Left ventricle myocardium inferior (tissue), 1 donor: ENCODE measurements at regions not wholly inside any gene's neighbourhood (a gene's known extent, or its start where the extent isn't known, plus 50 kb on each side); places are given as distances from the start of the nearest gene placed in this dataset.

Source experiments
- DNase-seq: peaks from one replicate; pipeline ENCODE4 v3.0.0-alpha.2; 2020
- H3K27ac ChIP-seq: fragments of 200-600 bp; replicated peaks from 2 replicates; pipeline ENCODE4 v1.8.0; 2021
- H3K27me3 ChIP-seq: fragments of 200-600 bp; 2 replicates; pipeline ENCODE4 v1.8.0; 2021; ENCODE audit warnings: low read depth
- H3K36me3 ChIP-seq: fragments of 200-600 bp; 2 replicates; pipeline ENCODE4 v1.8.0; 2021
- H3K4me1 ChIP-seq: fragments of 200-600 bp; 2 replicates; pipeline ENCODE4 v1.8.0; 2021
- H3K4me3 ChIP-seq: fragments of 200-600 bp; 2 replicates; pipeline ENCODE4 v1.8.0; 2021; ENCODE audit warnings: mild to moderate bottlenecking, moderate library complexity
- H3K9me3 ChIP-seq: fragments of 200-600 bp; replicated peaks from 2 replicates; pipeline ENCODE4 v1.8.0; 2021
- intact Hi-C: fragments of 100-400 bp; cut with micrococcal nuclease; formaldehyde crosslinking; loops from one replicate; pipeline ENCODE4 v1.11.0; 2022
- TF ChIP-seq, protein P1 (sequence below): fragments of 200-600 bp; IDR thresholded peaks from 2 replicates; pipeline ENCODE4 v1.8.0; 2021; ENCODE audit warnings: antibody characterized with exemption, mild to moderate bottlenecking, borderline replicate concordance
- donor health status: DM: no; HTN: yes; CAD: no; lungs with severe emphysema.

DNA sequence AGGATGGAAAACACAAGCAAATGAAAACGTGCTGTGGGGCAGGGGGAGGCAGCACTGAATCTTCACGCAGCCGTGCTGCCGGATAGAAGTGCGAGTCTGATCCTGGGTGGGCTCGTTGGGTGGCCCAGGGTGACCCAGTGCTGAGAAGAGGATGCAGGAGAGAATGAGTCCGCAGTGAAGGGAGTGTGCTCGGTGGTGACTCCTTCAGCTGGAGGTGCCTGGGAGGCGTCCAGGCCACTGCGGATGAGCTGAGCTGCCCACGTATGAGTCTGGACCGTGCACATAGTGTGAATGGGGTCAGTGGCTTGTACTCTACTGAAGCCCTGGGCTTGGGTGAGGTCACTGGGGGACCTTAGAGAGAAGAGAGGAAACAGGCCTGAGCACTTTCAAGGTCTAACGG, 190.0 kb upstream of the MGMT start:
- Histone ChIP-seq H3K9me3 (peaks cover 10% of the 10 kb centered on the region), H3K4me1 (peaks cover 22% of the 10 kb centered on the region), H3K27ac (no peak overlapping the region), H3K4me3 (no peak overlapping the region), H3K27me3 (no peaks in the 10 kb centered on the region), H3K36me3 (no peaks in the 10 kb centered on the region)
- intact Hi-C loops = no loop called here
- TF ChIP-seq, protein P1, sequence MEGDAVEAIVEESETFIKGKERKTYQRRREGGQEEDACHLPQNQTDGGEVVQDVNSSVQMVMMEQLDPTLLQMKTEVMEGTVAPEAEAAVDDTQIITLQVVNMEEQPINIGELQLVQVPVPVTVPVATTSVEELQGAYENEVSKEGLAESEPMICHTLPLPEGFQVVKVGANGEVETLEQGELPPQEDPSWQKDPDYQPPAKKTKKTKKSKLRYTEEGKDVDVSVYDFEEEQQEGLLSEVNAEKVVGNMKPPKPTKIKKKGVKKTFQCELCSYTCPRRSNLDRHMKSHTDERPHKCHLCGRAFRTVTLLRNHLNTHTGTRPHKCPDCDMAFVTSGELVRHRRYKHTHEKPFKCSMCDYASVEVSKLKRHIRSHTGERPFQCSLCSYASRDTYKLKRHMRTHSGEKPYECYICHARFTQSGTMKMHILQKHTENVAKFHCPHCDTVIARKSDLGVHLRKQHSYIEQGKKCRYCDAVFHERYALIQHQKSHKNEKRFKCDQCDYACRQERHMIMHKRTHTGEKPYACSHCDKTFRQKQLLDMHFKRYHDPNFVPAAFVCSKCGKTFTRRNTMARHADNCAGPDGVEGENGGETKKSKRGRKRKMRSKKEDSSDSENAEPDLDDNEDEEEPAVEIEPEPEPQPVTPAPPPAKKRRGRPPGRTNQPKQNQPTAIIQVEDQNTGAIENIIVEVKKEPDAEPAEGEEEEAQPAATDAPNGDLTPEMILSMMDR = no peak
- DNase-seq = no peak

DNA sequence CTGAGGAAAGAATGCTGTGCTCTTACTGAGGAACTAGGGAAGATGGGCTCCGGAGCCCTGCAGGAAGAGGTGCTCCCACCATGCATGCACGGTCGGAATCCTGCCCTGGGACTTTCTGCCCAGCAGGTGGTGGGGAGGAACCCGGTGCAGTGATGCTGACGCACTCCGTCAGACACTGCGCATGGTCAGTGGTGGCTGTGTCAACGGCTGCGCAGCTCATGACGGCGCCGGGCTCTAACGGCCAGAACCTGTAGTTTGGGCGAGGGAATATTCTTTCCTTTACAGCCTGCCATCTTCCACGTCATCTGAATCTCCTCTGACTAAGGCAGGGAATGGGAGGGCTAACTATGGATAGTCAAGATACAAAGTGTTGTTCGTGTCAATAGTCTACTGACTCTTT, 189.2 kb upstream of the MGMT start:
- Histone ChIP-seq H3K27ac (no peak overlapping the region), H3K9me3 (peaks cover 15% of the 10 kb centered on the region), H3K4me3 (no peak overlapping the region), H3K27me3 (no peaks in the 10 kb centered on the region), H3K4me1 (peaks cover 19% of the 10 kb centered on the region), H3K36me3 (no peaks in the 10 kb centered on the region)
- TF ChIP-seq, protein P1 = no peak
- DNase-seq = no peak
- intact Hi-C loops = no loop called here

DNA sequence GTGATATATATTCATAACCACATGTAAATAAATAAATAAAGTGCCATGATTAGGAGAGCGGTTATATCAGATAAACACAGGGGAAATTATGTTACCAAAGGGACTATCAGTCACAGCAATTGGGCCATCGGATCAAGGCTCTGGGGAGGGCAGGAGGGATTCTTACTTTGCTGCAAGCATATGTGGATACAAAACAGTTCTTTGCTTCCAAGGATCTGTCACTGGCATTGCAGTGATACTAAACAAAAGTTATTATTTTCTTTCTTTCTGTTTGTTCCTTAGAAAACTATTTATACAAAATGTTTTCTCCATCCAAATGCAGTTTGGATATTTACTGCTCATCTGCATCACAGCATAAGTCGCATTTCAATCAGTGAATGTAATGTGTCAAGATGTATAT, 188.4 kb upstream of the MGMT start:
- no peak for DNase-seq
- Histone ChIP-seq H3K27ac (no peak overlapping the region), H3K4me1 (peaks cover 19% of the 10 kb centered on the region), H3K27me3 (no peaks in the 10 kb centered on the region), H3K36me3 (no peaks in the 10 kb centered on the region), H3K9me3 (peaks cover 15% of the 10 kb centered on the region), H3K4me3 (no peak overlapping the region)
- TF ChIP-seq, protein P1 = no peak
- intact Hi-C loops = no loop called here

DNA sequence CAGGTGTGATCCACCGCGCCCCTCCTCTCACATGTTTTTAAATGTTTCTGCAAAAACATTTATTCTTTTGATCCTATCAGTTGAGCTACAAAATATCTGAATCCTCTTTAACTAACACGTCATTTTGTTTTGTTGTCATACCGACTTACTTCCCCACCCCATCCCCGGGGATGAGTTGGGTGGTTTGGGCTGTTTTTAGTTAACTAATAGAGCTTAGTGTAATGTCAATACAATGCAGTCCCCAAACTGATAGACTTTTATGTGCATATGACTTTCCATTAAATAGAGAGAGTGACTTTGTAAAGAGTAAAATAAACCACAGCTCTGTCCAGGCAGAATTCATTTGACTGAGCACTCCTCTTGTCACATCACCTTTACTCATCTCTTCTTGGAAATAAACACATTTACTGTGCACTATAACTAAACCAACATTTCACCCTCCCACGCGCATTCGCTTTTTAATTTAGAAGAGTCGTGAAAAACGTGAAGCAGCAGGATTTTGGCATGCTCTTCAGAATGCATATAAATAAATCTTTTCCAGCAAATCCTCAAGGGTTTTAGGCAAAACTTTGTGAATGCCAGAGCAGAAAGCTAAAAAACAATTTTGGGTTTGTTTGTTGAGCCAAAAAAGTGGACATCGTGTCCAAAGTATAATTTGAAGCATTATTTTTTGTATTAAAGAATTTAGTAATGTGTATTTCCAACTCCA, 187.4 kb upstream of the MGMT start:
- intact Hi-C loops = no loop called here
- Histone ChIP-seq H3K4me3 (no peak overlapping the region), H3K36me3 (no peaks in the 10 kb centered on the region), H3K27me3 (no peaks in the 10 kb centered on the region), H3K9me3 (peaks cover 15% of the 10 kb centered on the region), H3K27ac (peak overlapping the region; percentile 67), H3K4me1 (peaks cover 19% of the 10 kb centered on the region)
- TF ChIP-seq, protein P1 = no peak
- no peak for DNase-seq

DNA sequence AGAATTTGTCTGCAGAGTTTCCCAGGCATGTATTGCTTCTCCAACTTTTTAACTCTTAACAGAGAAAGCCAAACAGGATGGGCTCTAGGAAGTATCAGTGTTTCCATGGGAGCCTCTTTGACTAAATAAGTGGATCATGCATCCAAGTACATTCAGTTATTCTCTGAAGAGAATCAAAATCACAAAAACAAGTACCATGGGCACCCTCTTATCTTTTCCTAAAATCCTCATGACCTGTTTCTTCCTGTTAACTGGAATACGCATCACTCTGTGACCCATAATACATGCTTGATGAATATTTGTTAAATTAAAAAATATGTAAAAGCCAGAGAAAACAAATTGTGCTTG, 186.9 kb upstream of the MGMT start:
- Histone ChIP-seq H3K36me3 (no peaks in the 10 kb centered on the region), H3K4me1 (peaks cover 19% of the 10 kb centered on the region), H3K4me3 (no peak overlapping the region), H3K27me3 (no peaks in the 10 kb centered on the region), H3K27ac (peak overlapping the region; percentile 67), H3K9me3 (peaks cover 15% of the 10 kb centered on the region)
- DNase-seq = no peak
- TF ChIP-seq, protein P1 = no peak
- intact Hi-C loops = no loop called here
